Lower leg skin (tissue), 3 donors: ENCODE measurements at regions not wholly inside any gene's neighbourhood (a gene's known extent, or its start where the extent isn't known, plus 50 kb on each side); places are given as distances from the start of the nearest gene placed in this dataset.
"Not testable (repeated sequence)": the region's sequence is repeated elsewhere in the genome, so short reads cannot be mapped to it uniquely, and the experiment has no call there.

Experiments
- CTCF ChIP-seq, 3 donors: fragments of 450-650 bp; IDR thresholded peaks; one replicate each; pipeline ENCODE4 v1.5.1; 2016; ENCODE audit warnings: antibody characterized with exemption in 3 of 3, mild to moderate bottlenecking in 3 of 3, moderate library complexity in 2 of 3
- POLR2A ChIP-seq, 2 donors: fragments of 450-650 bp; IDR thresholded peaks; one replicate each; pipeline ENCODE4 v1.6.1; 2016 to 2017; ENCODE audit warnings: antibody characterized with exemption in 2 of 2, mild to moderate bottlenecking in 1 of 2, moderate library complexity in 1 of 2

- TF ChIP-seq CTCF, POLR2A (IDR thresholded peaks at IDR 0.05): not testable (repeated sequence)
Observed at GRCh38 chr17:68169165-68169821, 78.5 kb upstream of the AMZ2 start.
